ENCODE measurements at regions not wholly inside any gene's neighbourhood (a gene's known extent, or its start where the extent isn't known, plus 50 kb on each side); places are given as distances from the start of the nearest gene placed in this dataset.

- TF ChIP-seq REST (IDR thresholded peaks at IDR 0.05; ENCODE audit: insufficient replicate concordance, low read depth) (no peak), CTCF (IDR thresholded peaks at IDR 0.05; ENCODE audit: insufficient read depth, low read length) (no peak), GABPA (IDR thresholded peaks at IDR 0.05; ENCODE audit: low read depth) (no peak), POLR2AphosphoS5 (IDR thresholded peaks at IDR 0.05; ENCODE audit: low read depth) (no peak), SPI1 (IDR thresholded peaks at IDR 0.05; ENCODE audit: borderline replicate concordance, low read depth) (no peak)
These were observed 627.7 kb upstream of the AGTR1 start for GRCh38 chr3:148070041-148070440.

Data from HL-60 (cell line).